ENCODE measurements at regions not wholly inside any gene's neighbourhood (a gene's known extent, or its start where the extent isn't known, plus 50 kb on each side); places are given as distances from the start of the nearest gene placed in this dataset.
"Not testable (repeated sequence)": the region's sequence is repeated elsewhere in the genome, so short reads cannot be mapped to it uniquely, and the experiment has no call there.

- no peak overlapping the region for H3K27ac ChIP-seq (ENCODE audit: low read depth, low read length)
- H3K4me3 ChIP-seq (ENCODE audit: insufficient read depth, low read length) = no peak overlapping the region
- no peak for DNase-seq (ENCODE audit: insufficient read length, low spot score, missing footprints)
- no peaks in the 10 kb centered on the region for H3K79me2 ChIP-seq (ENCODE audit: insufficient read depth, low read length)
- no peak for TF ChIP-seq CTCF (IDR thresholded peaks at IDR 0.05; ENCODE audit: extremely low read depth, low read depth, low read length)
- H4K20me1 ChIP-seq (ENCODE audit: insufficient read depth, low read length) = no peaks in the 10 kb centered on the region
- no peak overlapping the region for H2AFZ ChIP-seq (ENCODE audit: low read length)
- H3K4me1 ChIP-seq (ENCODE audit: insufficient read depth, low read length) = peaks cover 2% of the 10 kb centered on the region
- H3K36me3 ChIP-seq (ENCODE audit: insufficient read depth, low read length) = no peaks in the 10 kb centered on the region
- H3K4me2 ChIP-seq (ENCODE audit: insufficient read depth, low read length) = no peak overlapping the region
- H3K9me3 ChIP-seq (ENCODE audit: low read depth, low read length) = no peaks in the 10 kb centered on the region
- no peaks in the 10 kb centered on the region for H3K27me3 ChIP-seq (ENCODE audit: insufficient read depth, low read length)
Observed at GRCh38 chr7:12929476-12930140, 242.2 kb downstream of the ARL4A start.

GRCh38 chr7:12930534-12930933, 243.1 kb downstream of the ARL4A start:
- no peak for TF ChIP-seq CTCF (IDR thresholded peaks at IDR 0.05; ENCODE audit: extremely low read depth, low read depth, low read length)
- DNase-seq (ENCODE audit: insufficient read length, low spot score, missing footprints) = no peak
- Histone ChIP-seq H3K4me1 (ENCODE audit: insufficient read depth, low read length) (peaks cover 2% of the 10 kb centered on the region), H3K27ac (ENCODE audit: low read depth, low read length) (no peak overlapping the region), H2AFZ (ENCODE audit: low read length) (no peak overlapping the region), H4K20me1 (ENCODE audit: insufficient read depth, low read length) (no peaks in the 10 kb centered on the region), H3K9me3 (ENCODE audit: low read depth, low read length) (no peaks in the 10 kb centered on the region), H3K4me3 (ENCODE audit: insufficient read depth, low read length) (no peak overlapping the region), H3K27me3 (ENCODE audit: insufficient read depth, low read length) (no peaks in the 10 kb centered on the region), H3K79me2 (ENCODE audit: insufficient read depth, low read length) (no peaks in the 10 kb centered on the region), H3K4me2 (ENCODE audit: insufficient read depth, low read length) (no peak overlapping the region), H3K36me3 (ENCODE audit: insufficient read depth, low read length) (no peaks in the 10 kb centered on the region)

GRCh38 chr7:12931465-12931864, 244.0 kb downstream of the ARL4A start:
- not testable (repeated sequence) for H2AFZ ChIP-seq (ENCODE audit: low read length); H3K4me3 ChIP-seq (ENCODE audit: insufficient read depth, low read length); H3K4me2 ChIP-seq (ENCODE audit: insufficient read depth, low read length)

GRCh38 chr7:12939694-12940093, 252.3 kb downstream of the ARL4A start:
- Histone ChIP-seq H3K4me2 (ENCODE audit: insufficient read depth, low read length) (no peak overlapping the region), H2AFZ (ENCODE audit: low read length) (no peak overlapping the region), H4K20me1 (ENCODE audit: insufficient read depth, low read length) (no peaks in the 10 kb centered on the region), H3K9me3 (ENCODE audit: low read depth, low read length) (no peaks in the 10 kb centered on the region), H3K4me1 (ENCODE audit: insufficient read depth, low read length) (peaks cover 6% of the 10 kb centered on the region), H3K27ac (ENCODE audit: low read depth, low read length) (no peak overlapping the region), H3K79me2 (ENCODE audit: insufficient read depth, low read length) (no peaks in the 10 kb centered on the region), H3K4me3 (ENCODE audit: insufficient read depth, low read length) (no peak overlapping the region), H3K36me3 (ENCODE audit: insufficient read depth, low read length) (no peaks in the 10 kb centered on the region), H3K27me3 (ENCODE audit: insufficient read depth, low read length) (no peaks in the 10 kb centered on the region)
- no peak for DNase-seq (ENCODE audit: insufficient read length, low spot score, missing footprints)
- TF ChIP-seq CTCF (IDR thresholded peaks at IDR 0.05; ENCODE audit: extremely low read depth, low read depth, low read length) = no peak

More at GRCh38 chr7:12931465-12931864, 244.0 kb downstream of the ARL4A start:
- not testable (repeated sequence) for H3K36me3 ChIP-seq (ENCODE audit: insufficient read depth, low read length); H3K9me3 ChIP-seq (ENCODE audit: low read depth, low read length); H3K27me3 ChIP-seq (ENCODE audit: insufficient read depth, low read length); H4K20me1 ChIP-seq (ENCODE audit: insufficient read depth, low read length); H3K4me1 ChIP-seq (ENCODE audit: insufficient read depth, low read length); H3K79me2 ChIP-seq (ENCODE audit: insufficient read depth, low read length); DNase-seq (ENCODE audit: insufficient read length, low spot score, missing footprints); H3K27ac ChIP-seq (ENCODE audit: low read depth, low read length)
